HG03571 (cell line): ENCODE measurements at regions not wholly inside any gene's neighbourhood (a gene's known extent, or its start where the extent isn't known, plus 50 kb on each side); places are given as distances from the start of the nearest gene placed in this dataset.
"Not testable (repeated sequence)": the region's sequence is repeated elsewhere in the genome, so short reads cannot be mapped to it uniquely, and the experiment has no call there.

Experiments used
- ATAC-seq: cut with Tn5 transposase; IDR thresholded peaks from one replicate; pipeline ENCODE4 v1.9.1; 2021; ENCODE audit not compliant: unreplicated experiment

- no peak for ATAC-seq
Observed at GRCh38 chr6:79394690-79395089, 142.5 kb downstream of the LCA5 start.

- no peak for ATAC-seq
Observed at GRCh38 chr6:79392094-79392493, 145.1 kb downstream of the LCA5 start.

DNA sequence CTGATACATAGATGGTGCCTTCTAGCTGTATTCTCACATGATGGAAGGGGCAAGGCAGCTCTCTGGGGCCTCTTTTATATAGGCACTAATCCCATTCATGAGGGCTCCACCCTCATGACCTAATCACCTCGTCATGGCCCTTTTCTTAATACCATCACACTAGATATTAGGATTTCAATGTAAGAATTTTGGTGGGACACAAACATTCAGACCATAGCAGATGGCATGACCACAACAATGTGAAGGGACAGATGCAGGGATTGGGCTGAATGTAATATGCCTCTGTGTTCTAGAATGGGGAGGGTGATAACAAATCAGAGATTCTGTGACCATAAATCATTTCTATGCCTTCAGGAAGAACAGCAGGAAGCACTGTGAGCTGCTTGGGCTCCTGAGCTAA lies 145.8 kb downstream of the LCA5 start:
- ATAC-seq, result no peak

GRCh38 chr6:79385893-79386292 lies 151.3 kb downstream of the LCA5 start:
- ATAC-seq, result no peak

GRCh38 chr6:79385333-79385732 lies 150.9 kb upstream of the HMGN3 start:
- no peak for ATAC-seq

DNA sequence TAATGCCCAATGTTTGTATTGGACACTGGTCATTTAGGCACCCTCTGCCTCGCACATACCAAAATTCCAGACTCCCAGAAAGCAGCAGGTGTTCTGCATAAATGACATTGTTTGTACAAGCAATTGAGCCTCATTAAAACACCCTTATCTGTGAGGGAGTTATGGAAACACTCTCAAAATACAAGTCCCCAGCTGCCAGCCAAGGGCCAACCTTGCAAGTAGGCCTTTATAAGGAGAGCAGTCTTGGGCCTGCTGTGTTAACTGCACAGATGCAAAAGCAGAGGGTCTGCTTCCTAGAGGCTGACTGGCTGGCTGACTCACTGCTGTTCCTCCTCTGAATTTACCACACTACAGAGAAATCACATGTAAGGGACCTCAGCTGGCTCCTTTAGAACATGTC lies 150.4 kb upstream of the HMGN3 start:
- ATAC-seq, result no peak

DNA sequence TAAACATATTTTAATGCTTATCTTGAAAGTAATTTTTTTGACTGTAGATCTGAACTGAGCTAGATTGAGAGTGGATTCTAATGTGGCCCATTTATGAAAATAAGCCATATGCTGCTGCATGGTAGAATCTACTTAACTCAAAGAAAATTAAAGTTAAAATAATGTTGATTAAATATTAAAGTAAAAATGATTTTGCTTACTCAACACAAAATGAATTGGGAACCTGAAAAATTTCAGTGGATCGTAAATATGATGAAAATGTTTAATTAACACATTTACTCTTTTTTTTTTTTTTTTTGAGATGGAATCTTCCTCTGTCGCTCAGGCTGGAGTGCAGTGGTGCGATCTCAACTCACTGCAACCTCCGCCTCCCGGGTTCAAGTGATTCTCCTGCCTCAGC lies 144.5 kb upstream of the HMGN3 start:
- no peak for ATAC-seq

- no peak for ATAC-seq
Observed at GRCh38 chr6:79377888-79378348, 143.4 kb upstream of the HMGN3 start.

GRCh38 chr6:79377047-79377446 lies 142.6 kb upstream of the HMGN3 start:
- no peak for ATAC-seq

DNA sequence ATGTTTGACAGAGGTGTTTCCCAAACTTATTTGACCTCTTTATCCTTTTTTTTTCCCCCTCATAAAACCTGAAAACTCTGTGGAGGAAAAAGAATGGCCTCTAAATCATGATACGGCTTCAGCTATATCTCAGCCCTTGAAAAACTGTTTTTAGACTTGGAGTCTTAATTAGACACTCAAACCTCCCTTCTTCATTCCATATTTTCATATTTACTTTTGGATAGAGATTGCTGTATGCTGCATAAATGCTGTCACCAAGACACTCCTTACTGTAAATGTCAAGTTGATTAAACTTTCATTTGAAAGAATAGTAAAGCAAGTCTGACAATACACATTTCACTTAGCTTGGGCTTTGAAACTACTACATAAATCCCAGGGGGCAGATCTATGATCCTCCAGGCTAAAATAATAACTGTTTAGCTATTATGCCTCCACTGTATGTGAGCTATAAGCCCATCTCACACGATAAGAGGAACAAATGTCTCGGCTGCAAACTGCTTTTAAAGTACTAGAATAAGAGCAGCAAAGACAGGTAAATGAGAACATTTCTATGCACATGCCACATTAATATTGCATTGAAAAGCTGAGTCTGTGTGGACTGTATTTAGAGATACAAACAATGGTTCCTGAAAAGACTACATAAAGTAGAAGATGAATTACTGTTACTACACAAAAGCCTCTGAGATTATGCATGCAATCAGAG lies 141.3 kb upstream of the HMGN3 start:
- ATAC-seq, result no peak

DNA sequence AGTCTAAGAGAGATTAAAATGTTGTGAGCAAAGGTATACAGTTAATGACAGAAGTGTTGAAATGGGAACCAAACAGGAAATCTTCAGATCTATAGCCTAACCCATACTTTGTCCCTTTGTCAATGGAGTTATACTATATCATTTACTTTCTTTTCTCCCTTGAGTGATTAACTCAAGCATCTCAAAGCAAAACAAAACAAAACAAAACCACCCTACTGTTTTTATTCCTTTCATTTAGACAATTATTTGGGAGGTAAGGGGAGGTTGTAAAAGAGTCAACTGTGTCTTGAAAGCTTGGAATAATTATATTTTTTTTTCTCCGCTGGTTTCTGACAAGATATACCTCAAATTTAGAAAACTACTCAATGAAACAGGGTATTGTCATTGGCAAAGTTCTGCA lies 139.8 kb upstream of the HMGN3 start:
- ATAC-seq, result no peak

- ATAC-seq, result no peak
Observed at GRCh38 chr6:79373880-79374279, 139.4 kb upstream of the HMGN3 start.

DNA sequence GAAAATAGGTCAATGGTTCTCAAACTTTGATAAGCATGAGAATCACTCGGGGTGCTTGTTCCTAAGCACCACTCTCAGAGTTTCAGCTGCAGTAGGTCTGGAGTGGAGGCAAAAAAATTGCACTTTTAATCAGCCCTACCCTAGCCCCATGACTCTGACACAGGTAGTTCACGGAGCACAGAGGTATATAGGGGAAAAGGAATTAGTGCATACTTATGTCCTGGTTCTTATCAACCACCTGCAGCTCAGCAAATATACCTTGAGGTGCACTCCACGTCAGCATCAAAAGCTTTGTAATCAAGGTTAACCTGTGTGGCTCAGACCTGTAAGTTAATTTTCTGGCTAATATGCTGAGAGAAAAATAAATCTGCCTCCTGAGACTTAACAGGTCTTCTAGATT lies 138.8 kb upstream of the HMGN3 start:
- no peak for ATAC-seq

DNA sequence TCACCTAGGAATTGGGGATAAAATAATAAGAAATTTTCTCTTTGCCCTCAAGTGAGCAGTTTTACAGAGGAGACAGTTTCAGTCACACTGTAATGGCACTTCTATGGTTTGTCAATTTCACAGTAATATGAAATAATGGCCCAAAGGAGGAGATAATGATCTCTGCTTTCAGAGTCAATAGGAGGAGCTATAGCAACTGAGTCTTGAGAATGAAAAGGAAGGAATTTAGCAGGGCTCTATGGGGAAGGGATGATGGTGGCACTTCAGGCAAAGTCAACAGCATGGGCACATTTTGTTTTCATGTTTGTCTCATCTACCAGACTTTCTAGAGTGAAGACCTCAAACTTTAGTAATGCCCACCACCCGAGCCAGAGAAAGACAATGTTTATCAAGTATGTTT lies 138.3 kb upstream of the HMGN3 start:
- ATAC-seq, result no peak

- ATAC-seq, result no peak
Observed at GRCh38 chr6:79369026-79369425, 134.5 kb upstream of the HMGN3 start.

- ATAC-seq, result not testable (repeated sequence)
Observed at GRCh38 chr6:79363441-79363840, 129.0 kb upstream of the HMGN3 start.

GRCh38 chr6:79361074-79361473 lies 126.6 kb upstream of the HMGN3 start:
- not testable (repeated sequence) for ATAC-seq

GRCh38 chr6:79353226-79353625 lies 118.7 kb upstream of the HMGN3 start:
- ATAC-seq, result no peak

DNA sequence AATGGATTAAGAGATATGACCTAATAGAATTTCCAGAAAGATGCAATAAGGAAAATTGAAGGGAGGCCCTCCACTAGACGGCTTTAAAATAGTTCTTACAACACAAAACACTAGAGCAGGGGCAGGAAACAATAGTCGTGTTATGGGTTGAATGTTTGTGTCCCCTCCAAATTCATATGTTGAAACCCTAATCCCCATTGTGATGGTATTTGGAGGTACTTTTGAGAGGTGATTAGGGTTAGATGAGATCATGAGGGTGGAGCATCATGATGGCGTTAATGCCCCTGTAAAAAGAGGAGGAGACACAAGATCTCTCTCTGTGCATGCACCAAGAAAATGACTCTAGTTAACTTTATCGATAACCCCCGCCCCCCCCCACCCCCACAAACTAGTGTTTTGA lies 104.0 kb upstream of the HMGN3 start:
- ATAC-seq, result no peak

GRCh38 chr6:79335133-79335674 lies 100.7 kb upstream of the HMGN3 start:
- peak; percentile 95 for ATAC-seq

DNA sequence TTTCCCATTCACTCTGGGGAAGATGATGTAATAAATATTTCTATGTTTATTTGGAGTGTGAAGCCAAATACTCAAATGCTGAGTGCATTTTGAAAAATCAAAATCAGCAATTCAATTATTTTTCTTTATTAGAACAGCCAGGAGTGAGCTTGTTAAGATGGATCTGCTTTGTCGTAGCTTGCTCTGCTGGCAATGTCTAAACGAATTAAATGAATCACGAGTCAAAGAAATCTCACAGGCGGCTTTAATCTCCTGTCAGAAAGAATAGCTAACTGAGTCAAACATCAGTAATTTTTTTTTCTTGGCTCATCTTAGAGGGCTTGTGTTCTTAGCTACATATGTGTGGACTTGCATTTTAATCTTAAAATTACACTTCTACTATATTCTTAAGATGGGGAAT lies 100.2 kb upstream of the HMGN3 start:
- ATAC-seq, result no peak

- ATAC-seq, result no peak
Observed at GRCh38 chr6:79330704-79331103, 96.2 kb upstream of the HMGN3 start.

- ATAC-seq, result no peak
Observed at GRCh38 chr6:79313254-79313653, 78.8 kb upstream of the HMGN3 start.
